ENCODE measurements at regions not wholly inside any gene's neighbourhood (a gene's known extent, or its start where the extent isn't known, plus 50 kb on each side); places are given as distances from the start of the nearest gene placed in this dataset.

DNA sequence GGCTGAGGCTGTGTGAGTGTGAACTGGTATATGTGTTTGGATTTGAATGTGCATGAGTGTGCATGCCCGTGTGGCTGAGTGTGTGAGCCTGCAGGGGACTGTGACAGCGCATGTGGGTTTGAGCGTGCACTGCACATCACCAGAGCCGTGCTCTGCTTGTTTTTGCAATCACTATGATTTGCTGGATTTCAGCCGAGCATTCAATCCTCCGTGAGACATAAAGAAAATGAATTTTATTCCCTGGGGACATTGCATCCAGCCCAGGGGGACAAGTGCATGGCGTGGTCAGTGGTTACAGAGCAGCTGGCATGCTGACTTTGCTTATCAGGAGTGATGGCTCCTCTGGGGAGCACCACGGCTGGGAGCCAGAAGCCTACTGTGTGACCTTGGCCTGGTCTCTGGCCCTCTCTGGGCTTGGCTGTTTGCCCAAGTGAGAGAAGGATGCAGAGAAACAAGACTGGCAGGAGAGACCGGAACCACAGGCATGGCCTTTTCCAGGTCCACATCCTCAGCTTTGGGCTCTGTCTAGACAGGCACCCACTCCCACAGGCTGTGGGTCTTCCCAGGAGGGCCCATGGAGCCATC, 160.2 kb upstream of the UNC5B start:
- WGBS (ENCODE audit: insufficient coverage) = 87% methylated on average over 9 of the region's 9 CpGs
- H3K4me1 ChIP-seq (ENCODE audit: control insufficient read depth in 2 of 2, insufficient read depth in 2 of 2, low read length in 2 of 2) = no peaks in the 10 kb centered on the region
- H3K27me3 Mint-ChIP-seq = peaks cover 26% of the 10 kb centered on the region
- POLR2A ChIA-PET = no interaction called here
- no peak overlapping the region for H3K27ac Mint-ChIP-seq
- CTCF ChIA-PET = no interaction called here
- no peak overlapping the region for H3K27ac ChIP-seq (ENCODE audit: low read length in 2 of 2)
- no peak overlapping the region for H3K4me2 ChIP-seq (replicated peaks; ENCODE audit: low read depth, low read length, poor library complexity, severe bottlenecking)
- no peak overlapping the region for H3K4me3 ChIP-seq (ENCODE audit: control extremely low read depth in 1 of 5, extremely low read depth in 1 of 5, insufficient read depth in 1 of 5, low read depth in 2 of 5, low read length in 4 of 5)
- H3K9me3 ChIP-seq (ENCODE audit: control extremely low read depth in 1 of 3, control insufficient read depth in 2 of 3, insufficient read depth in 1 of 3, low read length in 2 of 3) = peaks cover 0 to 6% (median 0%) of the 10 kb centered on the region in 3 donors
- ATAC-seq (ENCODE audit: low read depth) (no peak), DNase-seq (no peak)
- H3K36me3 ChIP-seq (replicated peaks in 1 of 2; ENCODE audit: control extremely low read depth in 1 of 2, control insufficient read depth in 1 of 2, extremely low read depth in 1 of 2, insufficient read depth in 2 of 2, low read length in 1 of 2) = no peaks in the 10 kb centered on the region
- H3K27me3 ChIP-seq (replicated peaks in 1 of 4; ENCODE audit: control extremely low read depth in 1 of 4, control insufficient read depth in 3 of 4, insufficient read depth in 4 of 4, low read length in 3 of 4) = peaks cover 0 to 3% (median 0%) of the 10 kb centered on the region in 4 experiments
- no peak overlapping the region for H3K4me3 Mint-ChIP-seq
- no peaks in the 10 kb centered on the region for H3K79me2 ChIP-seq (ENCODE audit: control insufficient read depth, insufficient read depth, low read length)
- H3K4me1 Mint-ChIP-seq = no peaks in the 10 kb centered on the region
- intact Hi-C loops (cut with micrococcal nuclease) = no loop called here
- H4K20me1 ChIP-seq (ENCODE audit: control insufficient read depth, insufficient read depth, low read length, poor library complexity, severe bottlenecking) = no peaks in the 10 kb centered on the region
- no peaks in the 10 kb centered on the region for H3K9me3 Mint-ChIP-seq (ENCODE audit: insufficient read depth)
- no peak overlapping the region for H2AFZ ChIP-seq (ENCODE audit: insufficient read depth, low read depth, low read length, poor library complexity, severe bottlenecking)
- TF ChIP-seq, protein P1, sequence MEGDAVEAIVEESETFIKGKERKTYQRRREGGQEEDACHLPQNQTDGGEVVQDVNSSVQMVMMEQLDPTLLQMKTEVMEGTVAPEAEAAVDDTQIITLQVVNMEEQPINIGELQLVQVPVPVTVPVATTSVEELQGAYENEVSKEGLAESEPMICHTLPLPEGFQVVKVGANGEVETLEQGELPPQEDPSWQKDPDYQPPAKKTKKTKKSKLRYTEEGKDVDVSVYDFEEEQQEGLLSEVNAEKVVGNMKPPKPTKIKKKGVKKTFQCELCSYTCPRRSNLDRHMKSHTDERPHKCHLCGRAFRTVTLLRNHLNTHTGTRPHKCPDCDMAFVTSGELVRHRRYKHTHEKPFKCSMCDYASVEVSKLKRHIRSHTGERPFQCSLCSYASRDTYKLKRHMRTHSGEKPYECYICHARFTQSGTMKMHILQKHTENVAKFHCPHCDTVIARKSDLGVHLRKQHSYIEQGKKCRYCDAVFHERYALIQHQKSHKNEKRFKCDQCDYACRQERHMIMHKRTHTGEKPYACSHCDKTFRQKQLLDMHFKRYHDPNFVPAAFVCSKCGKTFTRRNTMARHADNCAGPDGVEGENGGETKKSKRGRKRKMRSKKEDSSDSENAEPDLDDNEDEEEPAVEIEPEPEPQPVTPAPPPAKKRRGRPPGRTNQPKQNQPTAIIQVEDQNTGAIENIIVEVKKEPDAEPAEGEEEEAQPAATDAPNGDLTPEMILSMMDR (IDR thresholded peaks at IDR 0.05) = no peak
- no peak for TF ChIP-seq EZH2 (IDR thresholded peaks at IDR 0.05; ENCODE audit: borderline replicate concordance, insufficient read depth, low read depth, low read length, poor library complexity, severe bottlenecking)
- no peak overlapping the region for H3K9ac ChIP-seq (ENCODE audit: low read length)

DNA sequence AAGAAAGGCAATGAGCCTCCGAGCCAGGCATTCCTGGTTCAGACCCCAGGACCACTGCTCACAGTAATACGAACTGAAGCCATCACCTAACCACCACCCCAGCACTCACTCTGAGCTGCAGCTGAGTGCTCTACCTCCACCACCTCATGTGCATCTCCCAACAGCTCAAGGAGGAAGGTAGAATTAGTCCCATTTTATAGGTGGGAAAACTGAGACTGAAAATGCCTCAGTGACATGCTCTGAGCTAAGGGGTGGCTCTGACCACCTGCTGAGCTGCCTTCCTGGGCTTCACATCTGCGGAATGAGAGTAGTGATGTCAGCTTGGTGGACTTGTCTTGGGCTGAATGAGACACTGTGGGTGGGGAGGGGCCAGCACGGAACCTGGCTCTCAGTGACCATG, 159.7 kb upstream of the UNC5B start:
- no peak overlapping the region for H3K4me3 Mint-ChIP-seq
- no peaks in the 10 kb centered on the region for H3K79me2 ChIP-seq (ENCODE audit: control insufficient read depth, insufficient read depth, low read length)
- peaks cover 0 to 6% (median 0%) of the 10 kb centered on the region in 3 donors for H3K9me3 ChIP-seq (ENCODE audit: control extremely low read depth in 1 of 3, control insufficient read depth in 2 of 3, insufficient read depth in 1 of 3, low read length in 2 of 3)
- H3K4me2 ChIP-seq (replicated peaks; ENCODE audit: low read depth, low read length, poor library complexity, severe bottlenecking) = no peak overlapping the region
- intact Hi-C loops (cut with micrococcal nuclease) = no loop called here
- H3K27ac ChIP-seq (ENCODE audit: low read length in 2 of 2) = no peak overlapping the region
- no peak overlapping the region for H3K27ac Mint-ChIP-seq
- H3K27me3 ChIP-seq (replicated peaks in 1 of 4; ENCODE audit: control extremely low read depth in 1 of 4, control insufficient read depth in 3 of 4, insufficient read depth in 4 of 4, low read length in 3 of 4) = peaks cover 0 to 3% (median 0%) of the 10 kb centered on the region in 4 experiments
- no peaks in the 10 kb centered on the region for H4K20me1 ChIP-seq (ENCODE audit: control insufficient read depth, insufficient read depth, low read length, poor library complexity, severe bottlenecking)
- no peaks in the 10 kb centered on the region for H3K4me1 ChIP-seq (ENCODE audit: control insufficient read depth in 2 of 2, insufficient read depth in 2 of 2, low read length in 2 of 2)
- 100% methylated on average over 2 of the region's 4 CpGs for WGBS (ENCODE audit: insufficient coverage)
- CTCF ChIA-PET = no interaction called here
- H3K9me3 Mint-ChIP-seq (ENCODE audit: insufficient read depth) = no peaks in the 10 kb centered on the region
- H2AFZ ChIP-seq (ENCODE audit: insufficient read depth, low read depth, low read length, poor library complexity, severe bottlenecking) = no peak overlapping the region
- TF ChIP-seq EZH2 (IDR thresholded peaks at IDR 0.05; ENCODE audit: borderline replicate concordance, insufficient read depth, low read depth, low read length, poor library complexity, severe bottlenecking) = no peak
- TF ChIP-seq, protein P1 (IDR thresholded peaks at IDR 0.05) = no peak
- ATAC-seq (ENCODE audit: low read depth) (no peak), DNase-seq (no peak)
- POLR2A ChIA-PET = no interaction called here
- peaks cover 24% of the 10 kb centered on the region for H3K27me3 Mint-ChIP-seq
- no peaks in the 10 kb centered on the region for H3K4me1 Mint-ChIP-seq
- no peak overlapping the region for H3K9ac ChIP-seq (ENCODE audit: low read length)
- no peak overlapping the region for H3K4me3 ChIP-seq (ENCODE audit: control extremely low read depth in 1 of 5, extremely low read depth in 1 of 5, insufficient read depth in 1 of 5, low read depth in 2 of 5, low read length in 4 of 5)
- no peaks in the 10 kb centered on the region for H3K36me3 ChIP-seq (replicated peaks in 1 of 2; ENCODE audit: control extremely low read depth in 1 of 2, control insufficient read depth in 1 of 2, extremely low read depth in 1 of 2, insufficient read depth in 2 of 2, low read length in 1 of 2)
